IPS DF 4.7 (cell line): ENCODE measurements at regions not wholly inside any gene's neighbourhood (a gene's known extent, or its start where the extent isn't known, plus 50 kb on each side); places are given as distances from the start of the nearest gene placed in this dataset.

ENCODE experiments used
- DNase-seq: peaks from one replicate; pipeline ENCODE4 v3.0.0-alpha.2; 2013; ENCODE audit warnings: low spot score; ENCODE audit errors: extremely low read depth

DNA sequence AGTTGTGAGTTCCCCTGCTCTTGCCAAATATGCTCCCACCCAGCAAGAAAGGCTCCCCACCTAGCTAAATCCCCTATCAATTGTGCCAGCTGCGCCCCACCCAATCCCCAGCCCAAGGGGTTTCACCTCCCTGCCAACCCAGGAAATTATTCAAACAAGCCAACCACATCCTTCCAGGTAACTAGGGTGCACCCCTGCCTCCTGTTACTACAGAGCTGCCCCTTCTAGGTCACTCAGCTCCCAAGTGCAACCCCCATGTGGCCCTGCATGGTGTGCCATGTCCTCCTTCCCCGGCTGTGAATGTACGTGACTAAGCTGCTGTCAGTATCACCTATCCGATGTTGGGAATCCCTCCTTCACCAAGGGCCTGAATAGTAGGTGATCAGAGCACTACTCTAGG, 91.2 kb upstream of the LDAH start:
- DNase-seq: no peak

DNA sequence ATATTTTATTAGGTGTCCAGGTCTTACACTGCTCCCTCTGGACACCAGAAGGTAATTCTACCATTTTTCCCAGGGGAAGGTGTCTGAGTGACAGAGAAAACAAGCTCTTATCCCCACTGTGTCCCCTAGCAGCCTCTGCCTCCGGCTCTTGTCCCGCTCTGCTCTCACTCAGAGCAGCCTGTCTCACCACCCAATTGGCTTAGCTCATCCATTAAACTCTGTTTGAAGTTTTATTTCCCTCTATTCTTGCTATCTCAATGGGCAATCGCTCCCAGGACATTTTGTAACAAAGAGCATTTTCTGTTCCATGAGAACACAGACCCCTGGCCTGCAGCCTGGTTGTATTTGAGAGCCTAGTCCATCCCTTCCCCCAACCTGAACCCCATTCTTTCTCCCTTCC, 90.6 kb upstream of the LDAH start:
- no peak for DNase-seq

DNA sequence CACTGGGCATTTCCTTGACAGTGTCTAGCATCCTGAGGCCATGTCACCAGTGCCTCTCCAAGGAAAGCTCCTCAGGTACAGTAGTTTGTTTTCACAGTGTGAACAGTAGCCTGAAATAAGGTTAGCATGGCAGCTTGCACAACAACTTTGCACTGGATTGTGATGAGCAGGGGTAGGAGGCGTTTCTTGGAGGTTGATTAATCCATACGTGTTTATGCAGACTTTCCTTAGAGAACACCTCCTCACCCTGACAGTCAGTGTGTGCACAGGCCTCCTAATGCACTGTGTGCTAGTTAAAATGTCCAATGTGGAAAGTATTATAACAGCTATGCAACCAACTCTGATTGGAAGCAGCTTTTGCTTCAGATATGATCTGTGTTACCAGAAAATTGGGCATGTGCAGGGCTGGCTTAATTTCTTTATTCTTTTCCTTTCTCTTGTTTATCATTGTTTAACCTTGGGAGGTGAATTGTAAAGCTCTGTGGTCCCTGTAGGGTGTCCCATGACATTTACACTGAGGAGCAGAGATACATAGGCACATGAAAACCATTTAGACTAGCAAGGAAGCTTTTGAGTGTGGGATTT, 77.2 kb upstream of the LDAH start:
- no peak for DNase-seq

DNA sequence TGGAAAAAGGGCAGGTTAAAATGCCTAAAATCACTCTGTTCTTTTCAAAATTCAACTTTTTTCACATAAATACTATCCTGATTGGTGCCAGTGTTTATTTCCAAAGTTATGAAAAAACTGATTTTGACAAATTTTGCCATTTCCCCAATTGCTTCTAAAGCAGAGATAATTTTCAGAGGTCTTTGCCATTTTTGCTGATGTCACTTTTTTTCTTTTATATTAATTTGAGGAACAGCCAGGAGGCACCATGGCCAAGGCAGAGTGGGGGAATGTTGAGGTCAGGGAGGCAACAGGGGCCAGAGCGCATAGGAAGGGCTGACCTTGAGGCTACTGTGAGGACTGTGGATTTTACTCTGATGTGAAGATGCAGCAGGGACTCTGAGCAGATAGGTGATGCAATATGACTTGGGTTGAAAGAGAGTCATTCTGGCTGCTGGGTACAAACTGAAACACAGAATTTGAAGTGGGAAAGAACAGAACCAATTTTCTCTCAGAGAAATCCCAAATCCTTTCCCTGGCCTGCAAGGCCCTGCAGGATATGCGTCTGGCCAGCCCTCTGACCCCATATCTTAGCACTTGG, 75.1 kb upstream of the LDAH start:
- no peak for DNase-seq

DNA sequence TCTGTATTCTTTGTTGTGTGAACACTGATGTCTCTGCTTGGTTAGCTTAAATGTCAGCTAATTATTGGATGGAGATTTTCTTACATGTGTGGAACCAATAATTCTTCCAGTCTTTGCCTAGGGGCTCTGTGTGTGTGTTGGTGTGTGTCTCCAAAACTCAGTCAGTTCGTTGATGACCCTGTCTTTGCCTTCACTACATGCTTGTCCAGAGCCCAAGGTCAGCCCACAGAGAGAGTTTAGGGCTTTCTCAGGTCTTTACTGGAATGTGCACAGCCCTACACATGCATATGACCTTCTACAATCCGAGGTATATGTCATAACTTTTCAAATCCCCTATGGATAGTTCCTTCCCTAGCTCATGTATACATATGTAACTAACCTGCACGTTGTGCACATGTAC, 74.1 kb upstream of the LDAH start:
- no peak for DNase-seq

DNA sequence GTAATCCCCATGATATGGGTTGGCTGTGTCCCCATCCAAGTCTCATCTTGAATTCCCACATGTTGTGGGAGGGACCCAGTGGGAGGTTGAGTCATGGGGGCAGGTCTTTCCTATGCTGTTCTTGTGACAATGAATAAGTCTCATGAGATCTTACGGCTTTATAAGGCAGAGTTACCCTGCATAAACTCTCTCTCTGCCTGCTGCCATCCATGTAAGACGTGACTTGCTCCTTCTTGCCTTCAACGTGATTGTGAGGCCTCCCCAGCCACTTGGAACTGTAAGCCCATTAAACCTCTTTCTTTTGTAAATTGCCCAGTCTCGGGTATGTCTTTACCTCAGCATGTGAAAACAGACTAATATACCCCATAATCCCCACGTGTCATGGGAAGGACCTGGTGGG, 61.9 kb upstream of the LDAH start:
- DNase-seq: no peak

DNA sequence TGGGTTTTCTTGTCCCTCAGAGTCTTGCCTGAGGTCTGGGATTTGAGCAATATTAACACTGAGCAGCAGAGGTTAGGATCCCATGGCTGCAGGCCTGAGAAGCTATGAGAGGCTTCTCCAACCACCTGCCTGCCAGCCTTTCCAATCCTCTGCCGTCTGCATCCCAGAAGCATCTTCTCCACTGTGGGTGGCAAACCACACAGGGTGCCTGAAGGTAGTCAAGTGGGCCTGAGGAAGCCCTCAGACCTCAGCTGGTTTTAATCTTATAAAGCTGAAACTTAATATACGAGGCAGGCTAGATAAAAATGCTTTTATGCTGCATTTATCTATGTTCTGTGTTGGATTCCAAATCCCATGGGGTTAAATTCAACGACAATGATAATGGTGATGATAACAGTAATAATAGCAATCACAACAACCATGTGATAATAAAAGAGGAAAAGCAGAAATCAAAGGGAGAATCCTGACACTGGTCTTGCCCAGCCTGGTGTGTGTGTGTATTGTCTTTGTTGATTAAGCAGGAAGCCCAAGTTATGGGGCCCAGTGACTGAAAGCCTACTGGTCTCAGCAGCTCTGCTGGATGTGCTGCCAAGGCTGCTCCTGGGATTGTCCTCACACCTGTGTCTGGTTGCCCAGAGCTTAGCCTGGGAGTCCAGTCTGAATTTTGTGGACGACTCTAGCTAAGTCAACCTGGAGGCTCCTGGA, 59.7 kb upstream of the LDAH start:
- no peak for DNase-seq

DNA sequence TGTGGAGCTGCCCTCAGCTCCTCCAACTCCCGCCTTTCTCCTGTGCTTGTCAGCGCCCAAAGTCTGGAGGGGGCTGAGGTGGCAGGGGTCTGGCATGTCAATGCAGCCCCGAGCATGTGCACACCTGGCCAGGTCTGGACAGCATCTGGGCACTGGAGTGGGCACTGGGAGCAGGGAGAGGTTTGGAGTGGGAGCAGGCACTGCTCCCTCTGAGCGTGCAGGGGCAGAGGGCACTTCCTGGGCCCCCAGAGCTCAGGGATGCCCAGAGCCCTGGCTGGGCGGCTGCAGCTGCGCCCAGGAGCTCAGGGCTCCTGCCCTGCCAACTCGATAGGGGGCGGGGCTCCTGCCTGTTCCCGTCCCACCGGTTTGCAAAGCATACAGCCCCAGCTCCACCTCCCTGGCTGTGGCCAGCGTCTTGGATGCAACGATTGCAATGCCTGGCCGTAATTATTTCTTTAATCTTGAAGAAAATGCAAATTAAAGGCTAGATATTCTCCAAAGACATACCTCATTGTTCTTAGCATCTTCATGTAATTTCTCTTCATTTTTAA, 57.4 kb upstream of the LDAH start:
- no peak for DNase-seq

DNA sequence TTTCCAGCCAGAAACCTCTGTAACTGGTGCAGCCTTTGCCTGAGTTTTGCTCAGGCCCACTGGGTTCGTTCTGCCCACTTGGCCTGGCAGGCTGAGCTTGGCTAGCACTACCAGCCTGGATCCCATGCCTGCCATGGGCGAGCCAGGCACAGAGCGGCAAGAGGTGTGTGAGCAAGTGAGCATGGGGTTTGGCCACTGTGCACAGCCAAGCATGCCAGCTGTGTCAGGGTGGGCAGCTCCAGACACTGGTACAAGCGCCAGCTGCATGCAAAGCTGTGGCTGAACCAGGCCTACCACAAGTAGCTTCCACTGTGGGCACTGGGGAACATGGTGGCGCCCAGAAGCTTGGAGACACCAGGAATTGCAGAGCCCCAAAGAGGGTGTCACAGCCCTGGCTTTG, 56.3 kb upstream of the LDAH start:
- DNase-seq: no peak

DNA sequence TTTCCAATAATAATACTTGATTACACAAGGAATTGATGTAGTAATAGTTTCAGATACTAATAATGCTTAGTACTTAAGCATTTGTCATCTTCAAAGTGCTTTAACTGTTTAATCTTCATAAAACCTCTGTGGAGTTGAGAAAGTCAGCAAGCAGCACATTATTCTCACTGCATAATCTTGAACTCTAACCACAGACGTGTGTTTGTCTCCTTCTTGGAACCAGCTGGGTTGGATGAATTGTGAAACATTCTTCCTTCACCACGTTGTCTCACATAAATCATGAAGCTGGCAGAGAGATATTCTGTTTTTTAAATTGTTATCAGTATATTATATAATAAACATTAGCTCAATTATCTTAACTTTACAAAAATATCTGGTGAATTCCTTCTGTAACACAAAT, 55.1 kb upstream of the LDAH start:
- no peak for DNase-seq
